HFFc6 (cell line): ENCODE measurements at regions not wholly inside any gene's neighbourhood (a gene's known extent, or its start where the extent isn't known, plus 50 kb on each side); places are given as distances from the start of the nearest gene placed in this dataset.

Source experiments
- DNase-seq: peaks from one replicate; pipeline ENCODE4 v3.0.0-alpha.2; 2018
- H3K27ac Mint-ChIP-seq: 2 replicates; pipeline ENCODE4 v1.8.0; 2020; ENCODE audit warnings: mild to moderate bottlenecking, mixed read lengths
- H3K27me3 Mint-ChIP-seq: 2 replicates; pipeline ENCODE4 v1.8.0; 2021; ENCODE audit warnings: mild to moderate bottlenecking, moderate library complexity, mixed read lengths; ENCODE audit not compliant: insufficient read depth
- H3K36me3 Mint-ChIP-seq: 2 replicates; pipeline ENCODE4 v1.8.0; 2021; ENCODE audit warnings: low read depth, mixed read lengths
- H3K4me1 Mint-ChIP-seq: 2 replicates; pipeline ENCODE4 v1.8.0; 2020; ENCODE audit warnings: low read depth, mixed read lengths
- H3K4me3 Mint-ChIP-seq: 2 replicates; pipeline ENCODE4 v1.8.0; 2020; ENCODE audit warnings: mild to moderate bottlenecking, moderate library complexity, mixed read lengths
- H3K9me3 Mint-ChIP-seq: 2 replicates; pipeline ENCODE4 v1.8.0; 2020; ENCODE audit warnings: mild to moderate bottlenecking, mixed read lengths
- TF ChIP-seq, protein P1 (sequence below): fragments of 200-600 bp; sonication (generic); IDR thresholded peaks from 2 replicates; pipeline ENCODE4 v1.5.0; 2021; ENCODE audit warnings: antibody characterized with exemption, mild to moderate bottlenecking

DNA sequence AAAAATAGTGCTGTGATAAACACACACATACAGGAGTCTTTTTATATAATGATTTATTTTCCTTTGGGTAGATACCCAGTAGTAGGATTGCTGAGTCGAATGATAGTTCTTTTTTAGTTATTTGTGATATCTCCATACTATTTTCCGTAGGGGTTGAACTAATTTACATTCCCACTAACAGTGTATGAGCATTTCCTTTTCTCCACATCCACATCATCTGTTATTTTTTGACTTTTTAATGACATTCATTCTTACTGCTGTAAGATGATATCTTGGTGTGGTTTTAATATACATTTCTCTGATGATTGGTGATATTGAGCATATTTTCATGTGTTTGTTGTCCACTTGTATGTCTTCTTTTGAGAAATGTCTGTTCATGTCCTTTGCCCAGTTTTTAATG, 78.3 kb downstream of the NIBAN1 start:
- Mint-ChIP-seq H3K4me1 (peaks cover 38% of the 10 kb centered on the region), H3K27ac (no peak overlapping the region), H3K4me3 (no peak overlapping the region), H3K36me3 (peaks cover 15% of the 10 kb centered on the region; the same call in 1 of the 2 replicates), H3K27me3 (no peaks in the 10 kb centered on the region; the same call in 1 of the 2 replicates), H3K9me3 (no peaks in the 10 kb centered on the region)
- DNase-seq, result no peak
- TF ChIP-seq, protein P1, sequence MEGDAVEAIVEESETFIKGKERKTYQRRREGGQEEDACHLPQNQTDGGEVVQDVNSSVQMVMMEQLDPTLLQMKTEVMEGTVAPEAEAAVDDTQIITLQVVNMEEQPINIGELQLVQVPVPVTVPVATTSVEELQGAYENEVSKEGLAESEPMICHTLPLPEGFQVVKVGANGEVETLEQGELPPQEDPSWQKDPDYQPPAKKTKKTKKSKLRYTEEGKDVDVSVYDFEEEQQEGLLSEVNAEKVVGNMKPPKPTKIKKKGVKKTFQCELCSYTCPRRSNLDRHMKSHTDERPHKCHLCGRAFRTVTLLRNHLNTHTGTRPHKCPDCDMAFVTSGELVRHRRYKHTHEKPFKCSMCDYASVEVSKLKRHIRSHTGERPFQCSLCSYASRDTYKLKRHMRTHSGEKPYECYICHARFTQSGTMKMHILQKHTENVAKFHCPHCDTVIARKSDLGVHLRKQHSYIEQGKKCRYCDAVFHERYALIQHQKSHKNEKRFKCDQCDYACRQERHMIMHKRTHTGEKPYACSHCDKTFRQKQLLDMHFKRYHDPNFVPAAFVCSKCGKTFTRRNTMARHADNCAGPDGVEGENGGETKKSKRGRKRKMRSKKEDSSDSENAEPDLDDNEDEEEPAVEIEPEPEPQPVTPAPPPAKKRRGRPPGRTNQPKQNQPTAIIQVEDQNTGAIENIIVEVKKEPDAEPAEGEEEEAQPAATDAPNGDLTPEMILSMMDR, result no peak

- DNase-seq, result no peak
- H3K36me3 Mint-ChIP-seq, result peaks cover 15% of the 10 kb centered on the region; the same call in 1 of the 2 replicates
- peaks cover 41% of the 10 kb centered on the region for H3K4me1 Mint-ChIP-seq
- no peak overlapping the region for H3K27ac Mint-ChIP-seq
- no peaks in the 10 kb centered on the region; the same call in 1 of the 2 replicates for H3K27me3 Mint-ChIP-seq
- no peak overlapping the region for H3K4me3 Mint-ChIP-seq
- TF ChIP-seq, protein P1, result no peak
- no peaks in the 10 kb centered on the region for H3K9me3 Mint-ChIP-seq
Observed at GRCh38 chr1:184895086-184895485, 79.2 kb downstream of the NIBAN1 start.

- Mint-ChIP-seq H3K4me1 (peaks cover 51% of the 10 kb centered on the region), H3K27ac (no peak overlapping the region), H3K27me3 (no peaks in the 10 kb centered on the region; the same call in 1 of the 2 replicates), H3K4me3 (no peak overlapping the region), H3K9me3 (no peaks in the 10 kb centered on the region), H3K36me3 (peaks cover 15% of the 10 kb centered on the region; the same call in 1 of the 2 replicates)
- TF ChIP-seq, protein P1, result no peak
- no peak for DNase-seq
Observed at GRCh38 chr1:184893695-184894094, 80.6 kb downstream of the NIBAN1 start.

DNA sequence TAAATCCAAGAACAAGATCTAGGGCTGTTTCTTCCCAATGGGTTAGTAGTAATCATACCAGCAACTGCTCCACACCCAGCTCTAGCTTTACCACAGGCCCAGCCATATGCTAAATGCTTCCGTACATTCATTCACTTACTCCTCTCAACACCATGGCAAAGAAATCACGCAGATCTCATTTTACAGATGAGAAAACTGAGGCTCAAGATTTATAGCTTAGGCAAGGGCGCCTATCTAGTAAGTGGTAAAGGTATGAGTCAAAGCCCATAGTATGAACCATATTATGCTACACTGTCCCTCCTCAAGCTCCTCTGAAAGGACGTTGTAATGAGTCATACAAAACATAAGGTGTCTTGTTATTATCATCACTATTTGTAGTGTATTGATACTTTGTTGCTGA, 82.2 kb downstream of the NIBAN1 start:
- peaks cover 4% of the 10 kb centered on the region; the same call in 1 of the 2 replicates for H3K36me3 Mint-ChIP-seq
- H3K9me3 Mint-ChIP-seq, result no peaks in the 10 kb centered on the region
- H3K4me1 Mint-ChIP-seq, result peaks cover 67% of the 10 kb centered on the region
- H3K4me3 Mint-ChIP-seq, result no peak overlapping the region
- no peaks in the 10 kb centered on the region; the same call in 1 of the 2 replicates for H3K27me3 Mint-ChIP-seq
- TF ChIP-seq, protein P1, result no peak
- peak overlapping the region; percentile 2; the same call in 1 of the 2 replicates for H3K27ac Mint-ChIP-seq
- peak; percentile 27 for DNase-seq

DNA sequence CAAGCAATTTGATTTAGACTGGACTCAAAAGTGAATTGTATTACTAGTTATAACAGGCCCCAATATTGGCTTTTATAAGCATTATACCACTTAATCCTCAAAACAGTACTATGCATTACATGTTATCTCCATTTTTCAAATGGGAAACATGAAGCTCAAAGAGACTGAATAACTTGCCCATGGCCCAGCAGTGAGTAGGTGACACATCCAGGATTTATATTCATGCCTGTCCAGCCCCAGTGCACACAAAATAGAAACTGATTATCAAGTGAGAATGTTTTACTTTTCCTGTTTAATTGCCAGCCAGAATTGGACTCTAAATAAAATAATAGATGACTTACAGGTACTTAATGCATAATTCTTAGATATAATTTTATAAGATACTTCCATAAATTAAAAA, 82.9 kb downstream of the NIBAN1 start:
- Mint-ChIP-seq H3K27ac (peak overlapping the region; percentile 87; the same call in 1 of the 2 replicates), H3K27me3 (no peaks in the 10 kb centered on the region; the same call in 1 of the 2 replicates), H3K4me3 (no peak overlapping the region), H3K36me3 (no peaks in the 10 kb centered on the region), H3K4me1 (peaks cover 73% of the 10 kb centered on the region), H3K9me3 (no peaks in the 10 kb centered on the region)
- DNase-seq, result no peak
- TF ChIP-seq, protein P1, result no peak

DNA sequence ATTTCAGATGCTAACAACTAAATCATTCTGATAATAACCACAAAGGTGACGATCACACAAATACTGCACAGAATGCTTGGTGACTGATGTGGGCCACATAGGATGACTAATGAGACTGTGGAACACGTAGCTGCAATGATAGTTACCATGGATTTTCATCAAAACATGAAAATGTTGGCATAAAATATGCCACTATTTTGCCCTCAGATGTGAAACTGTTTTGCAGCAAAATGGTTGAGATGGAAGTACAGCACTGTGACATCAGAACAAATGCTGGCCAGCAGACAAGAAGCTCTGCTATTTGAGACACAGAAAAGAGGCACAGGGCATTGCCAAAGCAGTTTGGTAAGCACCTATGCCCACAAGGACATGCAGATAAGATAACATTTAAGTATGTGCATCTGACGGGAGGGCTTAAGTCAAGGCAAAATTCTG, 83.8 kb downstream of the NIBAN1 start:
- peak; percentile 75 for DNase-seq
- Mint-ChIP-seq H3K36me3 (no peaks in the 10 kb centered on the region), H3K27ac (peak overlapping the region; percentile 87), H3K9me3 (no peaks in the 10 kb centered on the region), H3K4me1 (peaks cover 82% of the 10 kb centered on the region), H3K27me3 (no peaks in the 10 kb centered on the region; the same call in 1 of the 2 replicates), H3K4me3 (peak overlapping the region; percentile 33)
- TF ChIP-seq, protein P1, result no peak
